Smooth muscle cell (in vitro differentiated cells): ENCODE measurements at regions not wholly inside any gene's neighbourhood (a gene's known extent, or its start where the extent isn't known, plus 50 kb on each side); places are given as distances from the start of the nearest gene placed in this dataset.
"Not testable (repeated sequence)": the region's sequence is repeated elsewhere in the genome, so short reads cannot be mapped to it uniquely, and the experiment has no call there.

Source experiments
- DNase-seq: peaks from one replicate; lab custom pipeline; 2025; ENCODE audit not compliant: unreplicated experiment; lab: John Stamatoyannopoulos, UW
- H2AFZ ChIP-seq: fragments of 200-600 bp; sonication (generic); 2 replicates; pipeline ENCODE4 v1.6.0; 2016; ENCODE audit warnings: antibody characterized with exemption, low read depth, mild to moderate bottlenecking
- H3F3A ChIP-seq: fragments of 200-600 bp; sonication (generic); 2 replicates; pipeline ENCODE4 v1.6.0; 2017; ENCODE audit warnings: antibody characterized with exemption, low read depth
- H3K27ac ChIP-seq: fragments of 200-600 bp; sonication (generic); 2 replicates; pipeline ENCODE4 v1.5.1; 2016; ENCODE audit warnings: low read depth, mild to moderate bottlenecking
- H3K27me3 ChIP-seq: fragments of 200-600 bp; sonication (generic); 2 replicates; pipeline ENCODE4 v1.6.1; 2016; ENCODE audit warnings: low read depth, mild to moderate bottlenecking
- H3K36me3 ChIP-seq: fragments of 200-600 bp; sonication (generic); 2 replicates; pipeline ENCODE4 v1.5.1; 2016; ENCODE audit warnings: low read depth
- H3K4me1 ChIP-seq: fragments of 200-600 bp; sonication (generic); 2 replicates; pipeline ENCODE4 v1.5.1; 2016; ENCODE audit warnings: low read depth
- H3K4me2 ChIP-seq: fragments of 200-600 bp; sonication (generic); 2 replicates; pipeline ENCODE4 v1.6.0; 2016; ENCODE audit warnings: mild to moderate bottlenecking
- H3K4me3 ChIP-seq: fragments of 200-600 bp; sonication (generic); 2 replicates; pipeline ENCODE4 v1.5.1; 2016; ENCODE audit warnings: mild to moderate bottlenecking
- H3K79me2 ChIP-seq: fragments of 200-600 bp; sonication (generic); 2 replicates; pipeline ENCODE4 v1.6.0; 2016; ENCODE audit warnings: low read depth, mild to moderate bottlenecking
- H3K9ac ChIP-seq: fragments of 200-600 bp; sonication (generic); 2 replicates; pipeline ENCODE4 v1.6.0; 2016; ENCODE audit warnings: low read depth
- H3K9me3 ChIP-seq: fragments of 200-600 bp; sonication (generic); replicated peaks from 2 replicates; pipeline ENCODE4 v1.5.1; 2016; ENCODE audit warnings: low read depth
- H4K20me1 ChIP-seq: fragments of 200-600 bp; sonication (generic); 2 replicates; pipeline ENCODE4 v1.6.0; 2016; ENCODE audit warnings: low read depth
- WGBS: methylation state at CpG from one replicate; pipeline ENCODE4 v1.1.7; 2016; ENCODE audit warnings: low lambda C conversion rate; 5-methylcytosine and 5-hydroxymethylcytosine counted together

DNA sequence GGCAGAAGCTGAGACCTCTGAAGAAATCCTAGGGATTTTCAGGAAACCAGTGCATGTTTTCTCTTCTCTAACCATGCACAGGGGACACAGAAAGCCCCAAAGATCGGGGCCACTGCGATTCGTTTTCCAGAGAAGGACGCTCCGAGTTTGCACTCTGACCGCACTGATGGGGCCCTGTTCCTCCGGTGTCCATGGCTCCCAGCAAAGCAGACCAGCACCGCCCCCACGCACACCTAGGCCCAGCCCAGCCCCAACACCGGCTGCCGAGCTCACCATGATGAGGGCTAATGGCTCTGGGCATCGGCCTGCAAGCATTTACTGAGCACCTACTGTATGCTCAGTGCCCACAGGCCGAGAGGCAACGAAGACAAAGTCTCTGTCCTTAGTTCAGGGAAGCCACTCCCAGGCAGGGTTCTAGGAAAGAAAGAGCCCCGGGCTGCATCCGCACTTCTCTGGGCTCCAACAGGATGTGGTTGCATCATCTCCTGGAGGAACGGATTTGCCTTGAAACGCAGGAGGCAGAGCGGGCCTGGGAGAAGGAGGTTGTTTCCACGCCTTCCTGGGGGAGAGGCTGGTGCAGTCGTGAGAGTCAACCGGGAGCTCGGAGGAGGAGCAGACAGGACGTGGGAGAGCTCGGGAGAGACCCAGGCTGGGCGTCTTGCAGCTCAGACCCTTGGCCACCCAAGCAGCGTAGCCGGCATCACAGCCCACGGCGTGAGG, 5460.9 kb upstream of the TPTE start:
- H3K79me2 ChIP-seq, H3K9ac ChIP-seq, H3K4me2 ChIP-seq, H2AFZ ChIP-seq, H3F3A ChIP-seq, H3K4me1 ChIP-seq, H3K4me3 ChIP-seq, DNase-seq, H3K9me3 ChIP-seq, H3K27ac ChIP-seq, H3K36me3 ChIP-seq, H4K20me1 ChIP-seq, H3K27me3 ChIP-seq: not testable (repeated sequence)
- no CpG with 5 or more reads among the region's 30 CpGs for WGBS

GRCh38 chr21:5064581-5065142, 5456.7 kb upstream of the TPTE start:
- not testable (repeated sequence) for H3K4me2 ChIP-seq, H3K27ac ChIP-seq, H3K9ac ChIP-seq, H3K27me3 ChIP-seq, DNase-seq, H3K36me3 ChIP-seq, H4K20me1 ChIP-seq, H2AFZ ChIP-seq, H3F3A ChIP-seq, H3K9me3 ChIP-seq, H3K79me2 ChIP-seq, H3K4me3 ChIP-seq, H3K4me1 ChIP-seq
- WGBS = 95% methylated on average over 4 of the region's 25 CpGs

GRCh38 chr21:5065240-5066211, 5455.9 kb upstream of the TPTE start:
- not testable (repeated sequence) for DNase-seq, H3K4me1 ChIP-seq, H3K9ac ChIP-seq, H4K20me1 ChIP-seq, H3K27ac ChIP-seq, H2AFZ ChIP-seq, H3K79me2 ChIP-seq, H3K4me3 ChIP-seq, H3K27me3 ChIP-seq, H3K9me3 ChIP-seq, H3K4me2 ChIP-seq, H3K36me3 ChIP-seq, H3F3A ChIP-seq
- 72% methylated on average over 21 of the region's 26 CpGs for WGBS

DNA sequence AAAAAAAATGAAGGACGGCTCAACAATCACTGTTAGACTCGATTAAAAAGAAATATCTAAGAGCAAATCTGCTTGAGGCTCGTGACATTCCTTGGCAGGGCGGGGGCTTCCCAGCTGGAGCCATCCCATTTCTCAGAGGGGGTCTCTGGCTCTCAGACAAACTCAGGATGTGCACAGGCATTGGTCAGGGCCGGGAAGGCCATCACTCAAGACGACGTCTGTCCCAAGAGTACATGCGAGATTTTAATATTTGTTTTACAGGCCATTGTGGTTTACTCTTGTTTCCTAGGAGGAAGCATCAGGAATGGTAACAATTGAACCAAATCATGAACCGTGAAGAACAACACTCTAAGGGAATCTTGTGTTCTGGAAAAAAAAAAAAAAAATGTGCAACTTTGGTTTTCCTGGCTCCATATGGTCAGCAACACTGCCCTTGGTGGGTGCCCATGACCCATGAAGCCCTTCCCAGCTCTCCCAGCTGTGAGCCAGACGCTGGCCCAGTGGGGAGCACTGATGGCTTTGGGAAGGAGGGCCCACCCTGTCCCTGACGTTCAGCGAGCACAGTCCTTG, 5454.6 kb upstream of the TPTE start:
- H3K27ac ChIP-seq, H3K9ac ChIP-seq, H2AFZ ChIP-seq, H3K79me2 ChIP-seq, H3F3A ChIP-seq, H3K4me3 ChIP-seq, H3K27me3 ChIP-seq, H3K4me1 ChIP-seq, DNase-seq, H4K20me1 ChIP-seq, H3K36me3 ChIP-seq, H3K4me2 ChIP-seq, H3K9me3 ChIP-seq: not testable (repeated sequence)
- 83% methylated on average over 2 of the region's 12 CpGs for WGBS

DNA sequence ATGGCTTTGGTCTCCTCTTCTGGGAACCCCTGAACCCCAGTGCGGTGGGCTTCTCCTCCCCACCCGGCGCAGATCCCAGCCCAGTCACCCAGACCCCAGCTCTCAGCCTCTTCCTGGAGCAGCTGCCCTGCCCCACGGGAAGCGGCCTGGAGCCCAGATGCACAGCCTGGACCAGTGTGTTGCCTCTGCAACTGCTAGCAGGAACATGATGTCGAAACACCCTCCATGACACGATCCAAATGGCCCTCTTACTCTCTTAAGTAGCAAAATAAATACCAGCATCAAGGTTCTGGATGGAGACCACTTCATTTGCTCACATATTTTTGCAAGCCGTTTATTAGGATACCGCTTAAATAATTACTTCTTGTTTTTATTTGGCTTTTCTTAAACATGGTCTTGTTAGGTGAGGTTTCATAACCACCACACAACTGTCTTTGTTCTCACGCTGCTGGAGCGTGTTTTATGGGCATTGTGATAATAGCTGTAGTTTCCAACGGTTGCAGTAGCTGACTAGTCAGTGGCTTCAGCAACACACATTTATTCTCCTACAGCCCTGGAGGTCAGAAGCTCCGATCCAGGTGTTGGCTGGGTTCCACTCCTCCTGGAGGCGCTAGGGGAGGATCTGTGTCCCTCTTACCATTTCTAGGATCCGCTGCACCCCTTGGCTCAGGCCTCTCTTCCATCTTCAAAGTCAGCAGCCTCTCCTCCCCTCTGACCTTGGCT, 5453.9 kb upstream of the TPTE start:
- H3K4me2 ChIP-seq, H3K4me3 ChIP-seq, H3F3A ChIP-seq, H2AFZ ChIP-seq, H3K79me2 ChIP-seq, DNase-seq, H3K9ac ChIP-seq, H3K36me3 ChIP-seq, H3K27ac ChIP-seq, H3K27me3 ChIP-seq, H3K4me1 ChIP-seq, H4K20me1 ChIP-seq, H3K9me3 ChIP-seq: not testable (repeated sequence)
- no CpG with 5 or more reads among the region's 15 CpGs for WGBS

GRCh38 chr21:5068649-5069048, 5452.7 kb upstream of the TPTE start:
- H3F3A ChIP-seq, H3K27me3 ChIP-seq, H4K20me1 ChIP-seq, H3K4me1 ChIP-seq, H3K9me3 ChIP-seq, H3K79me2 ChIP-seq, H3K4me3 ChIP-seq, H3K9ac ChIP-seq, H2AFZ ChIP-seq, H3K27ac ChIP-seq, DNase-seq, H3K4me2 ChIP-seq, H3K36me3 ChIP-seq: not testable (repeated sequence)
- WGBS = no CpG with 5 or more reads among the region's 5 CpGs

- not testable (repeated sequence) for H3K79me2 ChIP-seq, H3K4me1 ChIP-seq, H4K20me1 ChIP-seq, H3K27me3 ChIP-seq, H3K4me2 ChIP-seq, H3F3A ChIP-seq, H3K27ac ChIP-seq, H2AFZ ChIP-seq, DNase-seq, H3K9ac ChIP-seq, H3K36me3 ChIP-seq, H3K9me3 ChIP-seq, H3K4me3 ChIP-seq
- no CpG with 5 or more reads among the region's 2 CpGs for WGBS
These were observed 5450.2 kb upstream of the TPTE start for GRCh38 chr21:5071180-5071579.

- not testable (repeated sequence) for H3K4me1 ChIP-seq, H3K36me3 ChIP-seq, H3K9ac ChIP-seq, H3K79me2 ChIP-seq, H2AFZ ChIP-seq, H3K27me3 ChIP-seq, H3K4me3 ChIP-seq, DNase-seq, H3K4me2 ChIP-seq, H3F3A ChIP-seq, H3K27ac ChIP-seq, H4K20me1 ChIP-seq, H3K9me3 ChIP-seq
- WGBS = no CpG with 5 or more reads among the region's 7 CpGs
These were observed 5444.5 kb upstream of the TPTE start for GRCh38 chr21:5076854-5077253.
